Cardiac muscle cell (in vitro differentiated cells and primary cell): ENCODE measurements at regions not wholly inside any gene's neighbourhood (a gene's known extent, or its start where the extent isn't known, plus 50 kb on each side); places are given as distances from the start of the nearest gene placed in this dataset.

Experiments
- DNase-seq, 2 donors: peaks; one replicate each; pipeline versions ENCODE4 v3.0.0 to v3.0.0-alpha.2; 2010 to 2017; ENCODE audit warnings: low read depth in 1 of 2, low spot score in 1 of 2
- H3K27ac ChIP-seq: fragments of 200-600 bp; sonication (generic); 2 replicates; pipeline ENCODE4 v1.5.1; 2016
- H3K27me3 ChIP-seq: fragments of 200-600 bp; sonication (generic); 2 replicates; pipeline ENCODE4 v1.6.0; 2016; ENCODE audit warnings: control low read depth
- H3K36me3 ChIP-seq: fragments of 200-600 bp; sonication (generic); 2 replicates; pipeline ENCODE4 v1.5.1; 2016; ENCODE audit warnings: control low read depth
- H3K4me1 ChIP-seq: fragments of 200-600 bp; sonication (generic); 2 replicates; pipeline ENCODE4 v1.8.1; 2017; ENCODE audit warnings: low read depth, mild to moderate bottlenecking, mixed run types
- H3K4me3 ChIP-seq: fragments of 200-600 bp; sonication (generic); 2 replicates; pipeline ENCODE4 v1.5.1; 2016; ENCODE audit warnings: mild to moderate bottlenecking
- H3K9me3 ChIP-seq: fragments of 200-600 bp; sonication (generic); 2 replicates; pipeline ENCODE4 v1.5.1; 2017; ENCODE audit warnings: low read depth, mild to moderate bottlenecking, control low read depth
- CTCF ChIP-seq: IDR thresholded peaks from 2 replicates; pipeline ENCODE4 v1.5.1; 2012; ENCODE audit warnings: low read depth, mild to moderate bottlenecking, low read length

GRCh38 chr17:68718926-68719325 is 117.8 kb upstream of the FAM20A start:
- Histone ChIP-seq H3K27ac (no peak overlapping the region), H3K9me3 (no peaks in the 10 kb centered on the region), H3K36me3 (no peaks in the 10 kb centered on the region), H3K4me3 (no peak overlapping the region), H3K27me3 (no peaks in the 10 kb centered on the region), H3K4me1 (no peaks in the 10 kb centered on the region)
- no peak for TF ChIP-seq CTCF
- no peak for DNase-seq

- no peak for TF ChIP-seq CTCF
These were observed 117.3 kb upstream of the FAM20A start for GRCh38 chr17:68718465-68718864.

GRCh38 chr17:68714676-68715075 is 113.5 kb upstream of the FAM20A start:
- DNase-seq, result no peak
- Histone ChIP-seq H3K4me3 (no peak overlapping the region), H3K4me1 (peaks cover 6% of the 10 kb centered on the region), H3K9me3 (no peaks in the 10 kb centered on the region), H3K27ac (no peak overlapping the region), H3K36me3 (no peaks in the 10 kb centered on the region), H3K27me3 (no peaks in the 10 kb centered on the region)
- TF ChIP-seq CTCF, result no peak

More at GRCh38 chr17:68718465-68718864, 117.3 kb upstream of the FAM20A start:
- Histone ChIP-seq H3K27me3 (no peaks in the 10 kb centered on the region), H3K27ac (no peak overlapping the region), H3K4me3 (no peak overlapping the region), H3K9me3 (no peaks in the 10 kb centered on the region), H3K4me1 (no peaks in the 10 kb centered on the region), H3K36me3 (no peaks in the 10 kb centered on the region)
- no peak for DNase-seq

- Histone ChIP-seq H3K27me3 (no peaks in the 10 kb centered on the region), H3K9me3 (no peaks in the 10 kb centered on the region), H3K36me3 (no peaks in the 10 kb centered on the region), H3K27ac (no peak overlapping the region), H3K4me1 (peaks cover 6% of the 10 kb centered on the region), H3K4me3 (no peak overlapping the region)
- TF ChIP-seq CTCF, result no peak
- peak in 1 of 2 donors; percentile 89 for DNase-seq
These were observed 110.7 kb upstream of the FAM20A start for GRCh38 chr17:68711858-68712257.

- no peaks in the 10 kb centered on the region for H3K27me3 ChIP-seq
- H3K36me3 ChIP-seq, result no peaks in the 10 kb centered on the region
- no peak overlapping the region for H3K27ac ChIP-seq
- no peaks in the 10 kb centered on the region for H3K9me3 ChIP-seq
- H3K4me3 ChIP-seq, result no peak overlapping the region
- no peak for DNase-seq
- H3K4me1 ChIP-seq, result peaks cover 6% of the 10 kb centered on the region
- TF ChIP-seq CTCF, result no peak
These were observed 109.8 kb upstream of the FAM20A start for GRCh38 chr17:68710976-68711375.
